A204.1 (cell line): ENCODE measurements at regions not wholly inside any gene's neighbourhood (a gene's known extent, or its start where the extent isn't known, plus 50 kb on each side); places are given as distances from the start of the nearest gene placed in this dataset.

Experiments
- FAIRE-seq: peaks from 2 replicates; lab custom pipeline; 2012; peaks lifted over from hg19 to GRCh38; lab: Jason Lieb, UNC

DNA sequence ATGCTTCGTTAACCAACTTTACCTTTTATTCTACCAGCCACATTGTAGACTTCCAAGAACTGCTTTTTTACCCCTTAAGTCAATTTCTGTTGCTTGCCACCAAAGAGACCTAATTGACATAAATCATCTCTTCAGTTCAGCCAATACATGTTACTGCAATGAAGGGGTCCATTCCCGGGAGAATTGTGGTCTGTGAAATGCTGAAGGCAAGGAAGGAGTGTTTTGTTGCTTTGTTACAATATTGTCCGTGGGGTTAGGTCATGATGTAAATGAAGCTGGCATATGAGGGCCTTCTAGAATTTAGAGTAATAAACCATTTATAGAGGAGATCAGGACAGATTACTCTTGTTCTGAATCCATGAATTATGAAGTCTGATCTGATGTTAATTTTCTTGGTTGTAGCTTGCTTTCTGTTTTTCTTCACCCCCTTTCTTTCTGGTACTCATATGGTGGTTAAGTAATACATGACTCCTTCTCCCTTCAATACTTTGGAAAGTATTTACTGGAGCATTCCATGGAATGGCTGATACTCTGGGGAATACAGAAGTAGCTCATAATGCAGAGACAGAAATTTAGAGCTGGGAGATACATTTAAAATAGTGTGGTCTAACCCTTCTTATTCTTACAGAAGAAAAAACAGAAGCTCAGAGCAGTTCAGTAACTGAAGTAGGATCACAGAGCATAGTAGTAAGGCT is 297.0 kb upstream of the CLINT1 start:
- no peak for FAIRE-seq

DNA sequence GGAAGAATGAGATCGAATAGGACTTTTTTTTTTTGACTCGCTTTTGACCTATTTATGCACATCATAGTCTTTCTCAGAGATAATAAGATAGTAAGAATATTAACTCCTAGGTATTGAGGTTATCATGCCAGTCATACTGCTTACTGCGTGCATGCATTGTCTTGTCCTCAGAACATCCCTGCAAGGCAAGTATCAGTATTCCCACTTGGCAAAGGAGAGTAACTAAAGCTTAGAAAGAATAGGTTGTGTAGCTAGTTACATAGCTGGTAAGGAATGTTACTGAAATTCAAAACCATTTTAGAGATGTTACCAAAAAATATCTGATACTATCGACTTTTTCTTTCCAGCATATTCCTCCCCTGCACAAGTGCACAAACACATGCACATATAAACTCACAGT is 296.1 kb upstream of the CLINT1 start:
- FAIRE-seq: no peak

GRCh38 chr5:158154226-158155005 is 295.5 kb upstream of the CLINT1 start:
- FAIRE-seq: no peak

DNA sequence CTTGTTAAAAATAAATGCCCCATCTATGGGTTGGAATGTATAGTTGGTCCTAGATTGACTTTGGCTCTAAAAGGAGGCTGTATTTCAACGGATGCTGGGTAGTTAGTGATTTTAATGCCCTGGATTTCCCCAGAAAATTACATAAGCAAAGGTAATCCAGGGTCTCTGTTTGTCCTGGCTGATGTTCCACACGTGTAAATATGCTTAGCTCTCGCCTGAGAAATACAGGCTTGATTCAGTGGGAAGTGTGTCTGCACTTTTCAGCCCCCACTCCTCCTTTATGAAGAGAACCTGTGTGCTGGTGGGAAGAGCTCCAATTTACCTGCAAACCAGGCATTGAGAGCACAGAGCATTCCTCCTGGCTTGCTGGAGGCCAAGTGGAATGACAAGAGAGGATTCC is 294.6 kb upstream of the CLINT1 start:
- FAIRE-seq: no peak

- FAIRE-seq: no peak
Observed at GRCh38 chr5:158152136-158152535, 293.2 kb upstream of the CLINT1 start.

- no peak for FAIRE-seq
Observed at GRCh38 chr5:158147227-158147626, 288.3 kb upstream of the CLINT1 start.

GRCh38 chr5:158145827-158146226 is 286.9 kb upstream of the CLINT1 start:
- FAIRE-seq: no peak

- no peak for FAIRE-seq
Observed at GRCh38 chr5:158143081-158143480, 284.1 kb upstream of the CLINT1 start.

DNA sequence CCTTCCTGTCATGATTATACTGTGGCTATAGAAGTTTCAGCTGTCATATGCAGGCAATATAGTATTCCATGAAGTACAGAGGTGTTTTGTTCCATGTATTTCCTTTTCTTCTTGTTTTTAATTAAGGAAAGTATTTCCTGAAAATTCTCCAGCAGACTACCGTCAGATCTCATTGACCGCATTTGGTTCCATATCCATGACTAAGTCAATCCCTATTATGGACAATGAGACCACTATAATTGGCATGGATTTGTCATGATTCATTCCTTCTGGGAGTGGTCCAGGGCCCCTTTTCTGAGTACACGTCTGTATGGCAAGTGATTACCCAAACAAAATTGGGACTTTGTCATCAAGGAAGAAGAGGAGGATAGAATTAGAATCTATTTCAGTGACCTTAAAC is 283.2 kb upstream of the CLINT1 start:
- FAIRE-seq: no peak

DNA sequence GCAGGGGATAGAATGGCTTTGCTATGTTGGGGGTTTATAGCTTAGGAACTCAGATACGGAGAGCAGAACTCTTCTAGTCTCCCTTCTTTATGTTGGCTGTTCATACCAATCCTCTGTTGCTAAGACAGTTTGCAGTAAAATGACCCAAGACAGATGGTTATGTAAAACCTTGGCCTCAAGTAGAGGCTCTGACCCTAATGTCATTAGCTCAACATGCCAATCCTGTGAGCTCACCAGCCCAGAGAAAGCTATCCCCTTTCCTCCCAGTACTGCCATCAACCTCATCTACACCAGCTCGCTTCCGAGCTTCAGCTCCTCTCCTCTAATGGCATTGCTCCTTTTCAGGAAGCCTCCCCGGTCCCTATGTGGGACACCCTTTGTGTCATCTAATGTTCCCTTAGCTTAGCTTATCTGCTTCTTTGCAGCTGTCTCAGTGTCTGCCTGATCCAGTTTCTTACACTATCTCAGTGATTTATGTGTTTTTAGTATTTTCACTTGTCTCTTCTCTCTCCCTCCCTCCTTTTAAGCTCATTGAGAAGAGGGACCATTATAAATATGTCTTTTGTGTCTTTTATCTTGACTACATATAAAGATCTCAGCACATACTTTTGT is 281.3 kb upstream of the CLINT1 start:
- no peak for FAIRE-seq

DNA sequence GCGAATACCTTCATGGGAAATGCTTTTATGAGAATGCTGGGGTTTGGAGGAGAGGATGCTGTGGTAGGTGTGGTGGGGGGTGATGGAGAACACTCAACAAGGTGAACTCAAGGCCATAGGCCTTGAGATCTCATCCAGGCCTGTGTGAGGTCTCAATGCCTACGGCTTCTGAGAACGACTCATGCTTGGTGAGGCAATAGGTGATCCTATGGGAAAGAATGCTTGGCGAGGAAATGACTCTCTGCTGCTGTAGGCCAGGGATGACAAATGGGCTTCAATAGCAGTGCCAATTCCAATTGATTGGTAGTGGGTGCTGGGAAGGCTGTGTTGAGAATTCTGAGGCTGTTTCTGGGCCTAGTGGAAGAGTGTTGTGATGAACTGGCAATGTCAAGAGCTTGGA is 280.2 kb upstream of the CLINT1 start:
- no peak for FAIRE-seq

- FAIRE-seq: no peak
Observed at GRCh38 chr5:158135682-158136179, 276.8 kb upstream of the CLINT1 start.

- no peak for FAIRE-seq
Observed at GRCh38 chr5:158133369-158133768, 274.4 kb upstream of the CLINT1 start.

DNA sequence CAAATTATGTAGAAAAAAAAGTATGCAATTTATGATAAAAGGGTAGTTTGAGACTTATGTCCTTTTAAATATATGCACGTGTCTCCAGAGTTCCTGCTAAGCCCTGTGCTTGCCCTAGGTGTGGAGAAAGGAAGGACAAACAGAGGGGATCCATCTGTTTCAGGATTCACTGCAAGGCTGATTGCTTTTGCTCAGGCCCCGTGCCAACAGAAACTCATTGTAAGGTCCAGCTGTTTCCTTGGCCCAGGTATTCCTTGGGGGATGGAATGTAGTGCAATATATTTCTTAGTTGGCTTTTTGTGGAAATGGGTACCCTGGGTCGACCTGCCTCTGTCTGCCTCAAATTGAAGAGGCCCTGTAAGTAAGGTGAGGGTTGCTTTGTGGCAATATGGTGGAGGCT is 268.6 kb upstream of the CLINT1 start:
- FAIRE-seq: no peak

DNA sequence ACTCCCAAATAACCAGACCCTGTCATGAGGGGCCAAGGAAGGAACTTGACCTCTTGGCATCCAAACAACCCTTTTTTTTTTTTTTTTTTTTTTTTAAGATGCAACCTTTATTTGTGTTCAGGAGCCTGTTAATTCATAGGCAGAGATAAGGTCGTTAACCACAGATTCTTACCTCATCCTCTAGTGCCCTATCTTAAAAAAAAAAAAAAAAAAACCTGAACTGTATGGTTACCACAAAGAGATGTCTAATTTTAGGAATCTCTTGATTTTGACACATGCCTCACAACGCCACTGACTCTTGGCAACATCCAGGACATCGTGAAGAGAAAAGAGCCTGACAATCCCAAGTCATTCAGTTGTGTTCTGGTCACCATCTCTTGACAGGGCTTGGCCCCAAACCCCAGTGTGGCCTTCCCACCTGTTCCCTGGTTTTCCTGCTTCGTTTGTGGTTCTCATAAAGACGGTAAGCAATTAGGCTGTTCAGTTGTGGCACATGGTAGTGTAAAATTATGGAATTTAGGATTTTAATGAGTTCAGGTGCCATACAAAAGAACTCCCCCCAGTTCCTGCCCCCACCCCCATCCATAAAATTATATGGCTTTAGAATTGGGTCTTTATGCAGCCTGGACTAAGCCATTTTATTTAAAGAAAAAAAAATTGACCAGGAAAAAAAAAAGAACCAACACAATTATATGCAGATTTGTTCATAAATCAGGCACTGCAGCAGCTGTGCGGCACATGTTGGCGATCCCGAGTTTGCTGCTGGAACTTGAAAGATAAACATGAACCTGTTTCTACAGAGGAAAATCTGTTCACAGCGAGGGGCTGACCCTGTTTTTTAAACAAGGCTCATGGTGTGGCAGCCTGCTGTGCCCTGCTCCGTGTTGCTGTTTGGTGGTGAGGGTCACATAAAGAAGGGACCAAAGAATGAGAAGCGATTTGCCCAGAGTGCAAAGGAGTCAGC is 267.8 kb upstream of the CLINT1 start:
- FAIRE-seq: no peak

DNA sequence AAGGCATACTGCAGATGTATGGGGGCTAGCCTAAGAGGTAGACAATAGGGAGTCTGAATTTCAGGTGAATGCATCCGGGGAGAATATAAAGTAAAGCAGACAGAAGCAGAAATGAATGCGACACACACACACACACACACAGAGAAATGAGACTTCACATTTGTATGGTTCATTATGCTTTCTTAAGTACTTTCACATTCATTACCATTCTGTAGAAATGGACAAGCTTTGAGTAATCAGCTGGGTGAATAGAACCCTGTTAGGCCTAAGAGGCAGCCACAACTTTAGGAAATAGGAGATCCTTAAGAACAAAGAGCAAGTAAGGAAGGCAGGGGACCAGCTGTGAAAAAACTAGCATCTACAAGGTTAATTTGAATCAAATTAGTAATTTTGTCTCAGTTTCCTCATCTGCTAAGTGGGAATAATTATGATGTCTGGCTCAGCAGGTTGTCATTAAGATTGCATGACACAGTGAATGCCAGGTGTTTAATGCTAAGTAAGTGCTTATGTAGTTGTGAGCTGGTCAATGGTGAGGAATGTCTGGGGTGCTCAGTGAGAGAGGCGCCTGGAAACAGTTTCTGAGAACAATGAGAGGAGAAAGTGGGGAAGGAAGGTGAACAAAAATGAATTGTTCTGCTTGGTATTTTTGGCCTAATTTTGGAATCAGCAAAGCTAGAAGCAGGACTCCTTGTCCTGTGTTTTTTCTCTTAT is 265.8 kb upstream of the CLINT1 start:
- FAIRE-seq: no peak

DNA sequence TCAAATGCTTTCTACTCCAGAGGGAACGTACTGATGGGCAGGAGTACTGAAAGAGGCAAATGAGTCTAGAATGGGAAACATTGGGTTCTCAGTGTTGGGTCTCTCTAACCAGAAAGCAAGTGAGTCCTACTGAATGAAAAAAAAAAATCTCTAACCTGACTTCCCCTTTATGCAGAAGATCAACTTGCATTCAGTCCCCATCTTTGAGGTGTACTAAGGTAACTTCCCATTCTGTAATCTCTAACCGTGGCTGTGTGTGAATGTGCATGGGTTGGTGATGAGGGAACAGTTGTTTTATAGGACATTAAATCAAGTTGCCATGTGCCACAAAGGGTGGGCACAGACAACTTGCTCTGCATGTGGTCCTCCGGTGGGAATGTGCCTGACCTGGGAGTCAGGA is 264.6 kb upstream of the CLINT1 start:
- FAIRE-seq: no peak

GRCh38 chr5:158121678-158122077 is 262.7 kb upstream of the CLINT1 start:
- FAIRE-seq: no peak

GRCh38 chr5:158120760-158121159 is 261.8 kb upstream of the CLINT1 start:
- no peak for FAIRE-seq

- no peak for FAIRE-seq
Observed at GRCh38 chr5:158119961-158120723, 261.2 kb upstream of the CLINT1 start.
